Left lung (tissue), 4 donors: ENCODE measurements at regions not wholly inside any gene's neighbourhood (a gene's known extent, or its start where the extent isn't known, plus 50 kb on each side); places are given as distances from the start of the nearest gene placed in this dataset.

Experiments used
- ATAC-seq: fragments of 200-7000 bp; cut with Tn5 transposase; one replicate; pipeline ENCODE4 v1.9.1; 2020; ENCODE audit warnings: moderate library complexity
- DNase-seq, 4 donors: peaks; one replicate each; pipeline ENCODE4 v3.0.0-alpha.2; 2013 to 2020
- H3K27ac ChIP-seq, 2 donors: fragments of 200-600 bp; sonication (generic) in 1 of 2; one replicate each; pipeline versions ENCODE4 v1.5.0 to v1.8.0; 2020 to 2021
- H3K27me3 ChIP-seq, 2 donors: fragments of 200-600 bp; sonication (generic) in 1 of 2; one replicate each; pipeline versions ENCODE4 v1.5.0 to v1.8.0; 2020 to 2021
- H3K36me3 ChIP-seq, 2 donors: fragments of 200-600 bp; sonication (generic) in 1 of 2; one replicate each; pipeline versions ENCODE4 v1.5.0 to v1.8.0; 2020 to 2021
- H3K4me1 ChIP-seq, 2 donors: fragments of 200-600 bp; one replicate each; pipeline ENCODE4 v1.8.0; 2021
- H3K4me3 ChIP-seq, 2 donors: fragments of 200-600 bp; sonication (generic) in 1 of 2; one replicate each; pipeline versions ENCODE4 v1.5.0 to v1.8.0; 2020 to 2021; ENCODE audit warnings: mild to moderate bottlenecking in 1 of 2
- H3K9me3 ChIP-seq, 2 donors: fragments of 200-600 bp; sonication (generic) in 1 of 2; one replicate each; pipeline versions ENCODE4 v1.5.0 to v1.8.0; 2020 to 2021
- intact Hi-C, 2 donors: fragments of 100-400 bp; cut with DNase I; formaldehyde crosslinking; loops; one replicate each; pipeline versions ENCODE4 v1.11.2 to v1.14.2; 2022
- TF ChIP-seq, protein P1 (sequence below), 2 donors: fragments of 200-600 bp; sonication (generic) in 1 of 2; IDR thresholded peaks; one replicate each; pipeline versions ENCODE4 v1.5.0 to v1.8.0; 2021; ENCODE audit warnings: antibody characterized with exemption in 2 of 2
- donor health status: DM: no; HTN: yes; CAD: no.
- donor health status: DM: no; HTN: no; CAD: no.

DNA sequence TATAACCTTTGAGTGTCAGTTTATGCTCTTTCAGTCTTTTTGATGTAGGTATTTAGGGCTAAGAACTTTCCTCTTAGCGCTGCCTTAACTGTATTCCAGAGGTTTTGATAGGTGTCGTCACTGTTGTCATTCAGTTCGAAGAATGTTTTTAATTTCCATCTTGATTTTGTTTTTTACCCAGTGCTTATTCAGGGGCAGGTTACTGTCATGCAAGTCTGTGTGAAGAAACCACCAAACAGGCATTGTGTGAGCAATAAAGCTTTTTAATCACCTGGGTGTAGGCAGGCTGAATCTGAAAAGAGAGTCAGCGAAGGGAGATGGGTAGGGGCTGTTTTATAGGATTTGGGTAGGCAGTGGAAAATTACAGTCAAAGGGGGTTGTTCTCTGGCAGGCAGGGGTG, 142.0 kb upstream of the USP9Y start:
- no peak for DNase-seq
- Histone ChIP-seq H3K4me1 (no peaks in the 10 kb centered on the region), H3K27me3 (no peaks in the 10 kb centered on the region), H3K4me3 (no peak overlapping the region), H3K36me3 (no peaks in the 10 kb centered on the region), H3K9me3 (peaks cover 0 to 7% of the 10 kb centered on the region in 2 donors), H3K27ac (no peak overlapping the region)
- no peak for ATAC-seq
- TF ChIP-seq, protein P1, sequence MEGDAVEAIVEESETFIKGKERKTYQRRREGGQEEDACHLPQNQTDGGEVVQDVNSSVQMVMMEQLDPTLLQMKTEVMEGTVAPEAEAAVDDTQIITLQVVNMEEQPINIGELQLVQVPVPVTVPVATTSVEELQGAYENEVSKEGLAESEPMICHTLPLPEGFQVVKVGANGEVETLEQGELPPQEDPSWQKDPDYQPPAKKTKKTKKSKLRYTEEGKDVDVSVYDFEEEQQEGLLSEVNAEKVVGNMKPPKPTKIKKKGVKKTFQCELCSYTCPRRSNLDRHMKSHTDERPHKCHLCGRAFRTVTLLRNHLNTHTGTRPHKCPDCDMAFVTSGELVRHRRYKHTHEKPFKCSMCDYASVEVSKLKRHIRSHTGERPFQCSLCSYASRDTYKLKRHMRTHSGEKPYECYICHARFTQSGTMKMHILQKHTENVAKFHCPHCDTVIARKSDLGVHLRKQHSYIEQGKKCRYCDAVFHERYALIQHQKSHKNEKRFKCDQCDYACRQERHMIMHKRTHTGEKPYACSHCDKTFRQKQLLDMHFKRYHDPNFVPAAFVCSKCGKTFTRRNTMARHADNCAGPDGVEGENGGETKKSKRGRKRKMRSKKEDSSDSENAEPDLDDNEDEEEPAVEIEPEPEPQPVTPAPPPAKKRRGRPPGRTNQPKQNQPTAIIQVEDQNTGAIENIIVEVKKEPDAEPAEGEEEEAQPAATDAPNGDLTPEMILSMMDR (IDR thresholded peaks at IDR 0.05), result no peak
- intact Hi-C loops, result no loop called here

- Histone ChIP-seq H3K27me3 (no peaks in the 10 kb centered on the region), H3K36me3 (no peaks in the 10 kb centered on the region), H3K4me1 (no peaks in the 10 kb centered on the region), H3K27ac (no peak overlapping the region), H3K9me3 (no peaks in the 10 kb centered on the region), H3K4me3 (no peak overlapping the region)
- TF ChIP-seq, protein P1 (IDR thresholded peaks at IDR 0.05), result no peak
- intact Hi-C loops, result no loop called here
- DNase-seq (no peak), ATAC-seq (no peak)
Observed at GRCh38 chrY:12576278-12576677, 124.8 kb upstream of the USP9Y start.

GRCh38 chrY:12593532-12594216, 107.4 kb upstream of the USP9Y start:
- no peaks in the 10 kb centered on the region for H3K36me3 ChIP-seq
- H3K27me3 ChIP-seq, result no peaks in the 10 kb centered on the region
- DNase-seq (no peak), ATAC-seq (no peak)
- intact Hi-C loops, result no loop called here
- TF ChIP-seq, protein P1 (IDR thresholded peaks at IDR 0.05), result no peak
- H3K9me3 ChIP-seq, result no peaks in the 10 kb centered on the region
- no peaks in the 10 kb centered on the region for H3K4me1 ChIP-seq
- H3K27ac ChIP-seq, result no peak overlapping the region
- H3K4me3 ChIP-seq, result no peak overlapping the region

DNA sequence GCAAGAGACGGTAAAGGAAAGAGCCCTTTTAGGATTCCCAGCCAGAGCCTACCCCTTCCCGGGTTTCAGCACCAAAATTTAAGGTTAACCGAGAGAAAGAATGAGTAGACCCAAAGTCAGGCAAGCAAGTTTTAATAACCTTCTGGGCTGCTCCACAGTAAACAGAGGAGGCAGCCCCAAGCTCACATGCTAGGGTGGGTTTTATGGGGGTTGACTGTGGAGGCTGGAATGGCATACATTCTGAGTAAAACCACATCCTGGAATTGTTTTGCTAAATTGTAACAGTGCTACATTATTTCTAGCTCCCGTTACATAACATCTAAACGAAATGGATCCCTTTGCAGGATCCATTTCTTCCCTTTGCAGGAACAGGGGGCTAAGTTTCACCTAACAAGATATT, 102.2 kb upstream of the USP9Y start:
- no peak overlapping the region for H3K27ac ChIP-seq
- intact Hi-C loops, result no loop called here
- H3K27me3 ChIP-seq, result no peaks in the 10 kb centered on the region
- DNase-seq (no peak), ATAC-seq (no peak)
- no peak overlapping the region for H3K4me3 ChIP-seq
- no peaks in the 10 kb centered on the region for H3K4me1 ChIP-seq
- no peaks in the 10 kb centered on the region for H3K9me3 ChIP-seq
- H3K36me3 ChIP-seq, result no peaks in the 10 kb centered on the region
- TF ChIP-seq, protein P1 (IDR thresholded peaks at IDR 0.05), result no peak

DNA sequence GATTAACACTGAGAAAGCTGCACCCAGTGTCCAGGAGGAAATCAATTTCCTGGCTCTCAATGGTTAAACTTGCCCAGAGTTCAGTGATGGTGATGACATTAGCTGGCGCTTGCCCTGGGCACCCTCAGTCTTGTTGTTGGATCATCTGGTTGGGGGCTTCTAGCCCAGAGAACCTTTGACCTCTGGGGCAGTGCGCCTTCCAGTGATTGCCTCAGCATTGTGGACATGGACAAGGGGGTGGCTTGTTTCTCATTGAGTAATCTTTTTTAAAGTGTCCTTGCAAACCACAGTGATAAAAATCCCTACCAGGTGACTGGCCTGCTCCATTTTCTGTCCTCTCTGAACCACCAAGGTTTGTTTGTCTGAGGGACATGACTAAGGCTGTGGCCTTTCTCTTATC, 95.6 kb upstream of the USP9Y start:
- Histone ChIP-seq H3K4me1 (no peaks in the 10 kb centered on the region), H3K9me3 (no peaks in the 10 kb centered on the region), H3K27ac (no peak overlapping the region), H3K27me3 (no peaks in the 10 kb centered on the region), H3K4me3 (no peak overlapping the region), H3K36me3 (no peaks in the 10 kb centered on the region)
- TF ChIP-seq, protein P1 (IDR thresholded peaks at IDR 0.05), result no peak
- intact Hi-C loops, result no loop called here
- ATAC-seq, result no peak
- no peak for DNase-seq
